Retinal pigment epithelial cell (primary cell): ENCODE measurements at regions not wholly inside any gene's neighbourhood (a gene's known extent, or its start where the extent isn't known, plus 50 kb on each side); places are given as distances from the start of the nearest gene placed in this dataset.

Experiments
- DNase-seq: peaks from one replicate; pipeline ENCODE4 v3.0.0-alpha.2; 2010; ENCODE audit warnings: low read depth
- H3K4me3 ChIP-seq: 2 replicates; pipeline ENCODE4 v1.5.1; 2011; ENCODE audit warnings: mild to moderate bottlenecking, low read length, control low read depth, moderate library complexity
- TF ChIP-seq, protein P1 (sequence below): conservative IDR thresholded peaks from 2 replicates; pipeline ENCODE4 v1.5.1; 2011; ENCODE audit warnings: low read depth, low read length, control low read depth, inconsistent platforms

DNA sequence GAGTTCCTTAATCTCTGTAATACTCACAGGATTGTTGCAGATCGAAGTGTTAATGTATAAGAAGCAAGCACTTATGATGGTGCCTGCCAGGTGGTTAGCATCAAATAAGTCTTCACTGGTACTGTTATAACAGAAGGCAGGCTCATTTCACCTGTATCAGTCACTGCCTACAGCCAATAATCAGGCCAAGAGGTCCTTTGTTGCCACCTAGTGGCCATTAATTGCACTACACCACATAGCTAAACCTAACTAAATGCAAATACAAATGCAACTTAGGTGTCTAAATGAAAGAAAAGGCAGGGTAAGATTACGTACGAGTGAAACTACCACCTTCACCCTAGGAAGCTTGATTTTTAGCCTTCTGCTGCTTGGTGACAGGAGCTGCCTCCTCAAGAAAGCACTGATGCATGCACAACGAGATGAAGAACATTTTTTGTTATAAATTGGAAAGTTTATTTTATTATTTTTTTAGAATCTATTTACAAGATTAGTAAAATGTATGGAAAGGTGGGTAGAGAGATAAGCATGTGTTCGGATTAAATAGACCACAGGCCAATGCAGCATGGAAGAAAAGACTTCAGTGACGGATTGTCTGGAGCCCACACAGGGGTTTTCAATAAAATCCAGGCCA is 334.8 kb upstream of the CAMK1G start:
- TF ChIP-seq, protein P1, sequence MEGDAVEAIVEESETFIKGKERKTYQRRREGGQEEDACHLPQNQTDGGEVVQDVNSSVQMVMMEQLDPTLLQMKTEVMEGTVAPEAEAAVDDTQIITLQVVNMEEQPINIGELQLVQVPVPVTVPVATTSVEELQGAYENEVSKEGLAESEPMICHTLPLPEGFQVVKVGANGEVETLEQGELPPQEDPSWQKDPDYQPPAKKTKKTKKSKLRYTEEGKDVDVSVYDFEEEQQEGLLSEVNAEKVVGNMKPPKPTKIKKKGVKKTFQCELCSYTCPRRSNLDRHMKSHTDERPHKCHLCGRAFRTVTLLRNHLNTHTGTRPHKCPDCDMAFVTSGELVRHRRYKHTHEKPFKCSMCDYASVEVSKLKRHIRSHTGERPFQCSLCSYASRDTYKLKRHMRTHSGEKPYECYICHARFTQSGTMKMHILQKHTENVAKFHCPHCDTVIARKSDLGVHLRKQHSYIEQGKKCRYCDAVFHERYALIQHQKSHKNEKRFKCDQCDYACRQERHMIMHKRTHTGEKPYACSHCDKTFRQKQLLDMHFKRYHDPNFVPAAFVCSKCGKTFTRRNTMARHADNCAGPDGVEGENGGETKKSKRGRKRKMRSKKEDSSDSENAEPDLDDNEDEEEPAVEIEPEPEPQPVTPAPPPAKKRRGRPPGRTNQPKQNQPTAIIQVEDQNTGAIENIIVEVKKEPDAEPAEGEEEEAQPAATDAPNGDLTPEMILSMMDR, result peak; percentile 89
- no peak overlapping the region for H3K4me3 ChIP-seq
- DNase-seq, result peak; percentile 21

GRCh38 chr1:209249280-209249670 is 334.2 kb upstream of the CAMK1G start:
- no peak overlapping the region for H3K4me3 ChIP-seq
- TF ChIP-seq, protein P1, result peak; percentile 0
- DNase-seq, result peak; percentile 24

GRCh38 chr1:209249785-209250440 is 333.6 kb upstream of the CAMK1G start:
- no peak overlapping the region for H3K4me3 ChIP-seq
- TF ChIP-seq, protein P1, result no peak
- no peak for DNase-seq

- no peak for DNase-seq
- TF ChIP-seq, protein P1, result no peak
- H3K4me3 ChIP-seq, result no peak overlapping the region
Observed at GRCh38 chr1:209250861-209251636, 332.5 kb upstream of the CAMK1G start.

- DNase-seq, result no peak
- TF ChIP-seq, protein P1, result no peak
- H3K4me3 ChIP-seq, result no peak overlapping the region
Observed at GRCh38 chr1:209256766-209257350, 326.7 kb upstream of the CAMK1G start.

GRCh38 chr1:209257454-209257853 is 326.1 kb upstream of the CAMK1G start:
- no peak for DNase-seq
- TF ChIP-seq, protein P1, result no peak
- H3K4me3 ChIP-seq, result no peak overlapping the region
